ENCODE measurements at regions not wholly inside any gene's neighbourhood (a gene's known extent, or its start where the extent isn't known, plus 50 kb on each side); places are given as distances from the start of the nearest gene placed in this dataset.

- DNase-seq, result no peak
Measured at GRCh38 chr6:74875193-74875592, 330.7 kb downstream of the COL12A1 start.

- no peak for DNase-seq
Measured at GRCh38 chr6:74872754-74873476, 332.9 kb downstream of the COL12A1 start.

- no peak for DNase-seq
Measured at GRCh38 chr6:74871757-74872156, 334.1 kb downstream of the COL12A1 start.

- DNase-seq, result no peak
Measured at GRCh38 chr6:74870403-74870802, 335.4 kb downstream of the COL12A1 start.

GRCh38 chr6:74867291-74867690 is 338.6 kb downstream of the COL12A1 start:
- DNase-seq, result no peak

GRCh38 chr6:74863968-74864367 is 341.9 kb downstream of the COL12A1 start:
- DNase-seq, result no peak

- DNase-seq, result no peak
Measured at GRCh38 chr6:74860456-74860855, 345.4 kb downstream of the COL12A1 start.

GRCh38 chr6:74857157-74857556 is 348.7 kb downstream of the COL12A1 start:
- no peak for DNase-seq

GRCh38 chr6:74853991-74854390 is 351.9 kb downstream of the COL12A1 start:
- no peak for DNase-seq

GRCh38 chr6:74851596-74851995 is 354.3 kb downstream of the COL12A1 start:
- DNase-seq, result no peak

GRCh38 chr6:74840953-74841352 is 364.9 kb downstream of the COL12A1 start:
- no peak for DNase-seq

GRCh38 chr6:74834967-74835366 is 370.9 kb downstream of the COL12A1 start:
- DNase-seq, result no peak

- no peak for DNase-seq
Measured at GRCh38 chr6:74826263-74826662, 379.6 kb downstream of the COL12A1 start.

- DNase-seq, result no peak
Measured at GRCh38 chr6:74814440-74814839, 391.4 kb downstream of the COL12A1 start.

GRCh38 chr6:74807674-74808073 is 398.2 kb downstream of the COL12A1 start:
- no peak for DNase-seq

- no peak for DNase-seq
Measured at GRCh38 chr6:74805916-74806696, 399.7 kb downstream of the COL12A1 start.

GRCh38 chr6:74798302-74798701 is 407.6 kb downstream of the COL12A1 start:
- DNase-seq, result no peak

GRCh38 chr6:74785236-74785635 is 420.6 kb downstream of the COL12A1 start:
- no peak for DNase-seq

GRCh38 chr6:74782346-74782745 is 423.5 kb downstream of the COL12A1 start:
- DNase-seq, result no peak

- no peak for DNase-seq
Measured at GRCh38 chr6:74780831-74781230, 425.0 kb downstream of the COL12A1 start.

GRCh38 chr6:74768738-74769137 is 437.1 kb downstream of the COL12A1 start:
- no peak for DNase-seq

- no peak for DNase-seq
Measured at GRCh38 chr6:74768120-74768519, 437.7 kb downstream of the COL12A1 start.

- DNase-seq, result no peak
Measured at GRCh38 chr6:74765486-74765885, 440.4 kb downstream of the COL12A1 start.

- no peak for DNase-seq
Measured at GRCh38 chr6:74764486-74764885, 441.4 kb downstream of the COL12A1 start.

- no peak for DNase-seq
Measured at GRCh38 chr6:74762841-74763240, 443.0 kb downstream of the COL12A1 start.

All from NCI-H748 treated with DMSO at 0.1 percent for 48 hours (cell line).